Hematopoietic multipotent progenitor cell treated with erythropoietin and hydrocortisone succinate and interleukin-3 and kit ligand, for 4 days (in vitro differentiated cells): ENCODE measurements at regions not wholly inside any gene's neighbourhood (a gene's known extent, or its start where the extent isn't known, plus 50 kb on each side); places are given as distances from the start of the nearest gene placed in this dataset.

ENCODE experiments used
- DNase-seq: peaks from one replicate; pipeline ENCODE4 v3.0.0-alpha.2; 2015

DNA sequence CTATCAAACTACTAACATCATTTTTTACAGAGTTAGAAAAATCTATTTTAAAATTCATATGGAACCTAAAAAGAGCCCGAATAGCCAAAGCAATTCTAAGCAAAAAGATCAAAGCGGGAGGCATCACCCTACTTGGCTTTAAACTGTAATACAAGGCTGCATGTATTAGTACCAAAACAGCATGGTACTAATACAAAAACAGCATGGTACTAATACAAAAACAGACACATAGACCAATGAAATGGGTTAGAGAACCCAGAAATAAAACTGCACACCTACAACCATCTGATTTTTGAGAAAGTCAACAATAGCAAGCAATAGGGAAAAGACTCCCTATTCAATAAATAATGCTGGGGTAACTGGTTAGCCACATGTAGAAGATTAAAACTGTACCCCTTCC lies 640.7 kb downstream of the IRS1 start:
- DNase-seq, result no peak

DNA sequence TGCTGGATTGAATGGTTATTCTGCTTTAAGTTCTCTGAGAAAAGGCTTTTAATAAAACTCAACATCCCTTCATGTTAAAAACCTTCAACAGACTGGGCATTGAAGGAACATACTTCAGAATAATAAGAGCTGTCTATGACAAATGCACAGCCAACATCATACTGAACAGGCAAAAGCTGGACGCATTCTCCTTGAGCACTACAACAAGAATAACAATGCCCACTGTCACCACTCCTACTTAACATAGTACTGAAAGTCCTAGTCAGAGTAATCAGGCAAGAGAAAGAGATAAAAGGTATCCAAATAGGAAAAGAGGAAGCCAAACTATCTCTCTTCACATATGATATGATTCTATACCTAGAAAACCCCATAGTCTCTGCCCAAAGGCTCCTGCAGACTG lies 641.4 kb downstream of the IRS1 start:
- DNase-seq, result no peak

DNA sequence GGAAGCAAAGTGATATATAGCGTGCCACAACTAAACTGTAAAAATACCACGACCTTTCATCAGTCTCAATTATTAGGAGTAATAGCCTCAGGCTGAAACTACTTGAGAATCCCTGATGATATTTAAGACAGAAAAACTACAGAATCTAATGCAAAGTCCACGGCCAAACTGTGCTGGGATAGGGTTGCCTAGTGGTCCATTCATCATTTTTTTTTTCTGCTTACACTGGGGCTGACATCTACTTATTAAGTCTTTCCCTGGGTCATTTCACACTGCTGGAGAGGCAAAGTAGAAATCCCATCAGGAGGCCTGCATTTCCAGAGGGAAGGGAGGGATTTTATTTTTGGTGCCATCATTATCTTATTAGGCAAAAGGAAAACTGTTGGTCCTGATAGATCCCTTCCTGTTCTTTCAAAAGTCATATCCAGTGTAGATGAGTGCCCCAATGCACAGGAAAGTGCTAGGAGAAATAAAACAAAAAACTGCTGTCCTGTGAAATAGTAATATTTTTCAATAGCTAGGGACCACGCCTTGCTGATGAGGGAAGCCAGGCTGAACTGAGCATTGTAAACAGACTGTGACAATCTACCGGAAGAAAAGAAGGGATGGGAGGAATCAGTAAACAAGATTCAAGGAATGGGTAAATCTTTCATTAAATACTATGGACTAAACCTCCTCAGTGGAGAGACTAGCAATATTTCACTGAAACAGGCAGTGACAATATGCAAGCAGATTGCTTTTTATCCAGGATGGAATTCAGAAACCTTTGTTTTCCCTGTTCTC lies 644.3 kb downstream of the IRS1 start:
- no peak for DNase-seq

DNA sequence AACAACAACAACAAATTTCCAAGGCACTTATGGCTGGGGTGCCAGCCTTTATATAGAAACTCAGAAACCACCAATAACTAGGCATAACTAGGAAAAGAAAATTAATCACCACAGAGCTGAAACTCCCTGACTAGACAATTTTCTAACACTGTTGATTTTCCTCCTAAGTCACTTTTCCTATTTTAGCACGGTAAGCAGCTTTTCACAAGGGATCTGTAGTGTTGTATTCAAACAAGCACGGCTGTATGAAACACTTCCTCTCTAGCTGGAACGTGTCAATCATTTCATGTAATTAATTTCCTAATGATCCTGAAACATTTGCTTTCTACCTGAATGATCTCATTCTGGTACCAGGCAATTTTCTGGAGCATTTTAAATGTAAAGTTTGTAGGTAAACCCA lies 645.0 kb downstream of the IRS1 start:
- DNase-seq, result no peak

DNA sequence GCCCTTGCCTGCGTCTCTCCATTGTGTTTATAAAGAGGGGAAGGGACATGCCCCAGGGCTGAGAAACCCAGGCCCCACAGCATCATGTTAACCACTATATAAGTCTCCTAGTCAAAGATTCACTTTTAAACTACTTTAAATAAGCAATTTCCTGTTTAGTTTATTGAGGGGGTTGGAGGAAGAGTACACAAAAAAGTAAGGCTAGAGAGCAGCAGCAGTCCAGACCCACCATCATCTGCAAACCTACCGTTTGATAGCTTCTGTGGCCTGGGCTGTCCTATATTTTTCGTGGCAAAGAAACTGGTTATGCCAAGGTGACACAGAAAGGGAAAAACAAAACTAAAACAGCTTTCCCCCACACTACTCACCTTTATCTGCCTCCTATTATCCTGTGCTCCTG lies 646.1 kb downstream of the IRS1 start:
- DNase-seq, result no peak

DNA sequence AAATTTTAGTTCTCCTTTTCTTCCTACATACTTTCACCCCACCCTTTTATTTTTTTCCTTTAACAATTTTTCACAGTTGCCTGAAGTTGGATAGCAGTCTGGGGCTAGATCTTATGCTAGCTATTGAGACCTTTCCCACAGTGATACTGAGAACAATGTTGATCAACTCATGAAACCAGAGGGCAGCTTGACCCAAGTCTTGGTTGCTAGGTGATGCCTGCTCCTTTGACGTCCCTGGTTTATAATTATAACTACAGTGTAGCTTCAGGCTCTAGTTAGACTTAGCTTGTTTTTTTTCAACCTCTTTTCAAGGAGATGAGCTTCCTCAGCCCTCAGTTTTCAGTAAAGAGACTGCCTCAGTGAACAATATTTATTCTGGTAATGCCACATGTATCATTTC lies 648.5 kb downstream of the IRS1 start:
- DNase-seq, result no peak

DNA sequence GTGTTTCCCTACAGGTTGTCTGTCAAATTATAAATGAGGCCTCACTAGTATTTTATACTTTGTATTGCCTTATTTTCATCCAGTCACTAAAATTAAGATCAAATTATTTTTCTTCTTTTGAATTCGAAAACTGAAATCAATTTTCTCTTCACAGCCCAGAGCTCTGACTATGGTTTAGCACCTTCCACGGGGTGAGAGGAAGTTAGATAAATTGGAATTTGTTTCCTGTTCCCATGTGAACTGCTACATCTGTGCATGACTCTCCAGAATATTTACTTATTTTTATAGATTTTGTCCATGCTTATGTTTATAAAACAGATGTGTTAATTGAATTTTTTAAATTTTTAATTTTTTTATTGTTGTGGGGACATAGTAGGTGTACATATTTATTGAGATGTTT lies 656.5 kb downstream of the IRS1 start:
- no peak for DNase-seq

DNA sequence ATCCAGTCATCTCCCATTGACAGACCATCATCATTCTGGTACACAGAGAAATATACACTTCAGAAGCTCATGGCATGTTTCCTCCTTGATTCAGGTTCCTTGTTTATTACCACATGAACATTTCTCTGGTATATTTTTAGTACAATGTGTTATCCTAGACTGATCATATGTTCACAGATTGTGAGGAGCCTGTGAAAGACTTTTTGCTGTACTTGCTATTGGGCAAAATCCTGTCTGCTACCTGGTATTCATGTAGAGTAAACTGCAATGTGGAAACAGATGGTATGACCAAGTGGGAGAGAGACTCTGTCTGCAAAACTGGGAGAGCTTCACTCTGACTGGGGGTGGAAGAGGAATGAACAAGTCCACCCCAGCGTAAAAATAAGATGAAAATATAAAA lies 657.2 kb downstream of the IRS1 start:
- DNase-seq, result no peak

DNA sequence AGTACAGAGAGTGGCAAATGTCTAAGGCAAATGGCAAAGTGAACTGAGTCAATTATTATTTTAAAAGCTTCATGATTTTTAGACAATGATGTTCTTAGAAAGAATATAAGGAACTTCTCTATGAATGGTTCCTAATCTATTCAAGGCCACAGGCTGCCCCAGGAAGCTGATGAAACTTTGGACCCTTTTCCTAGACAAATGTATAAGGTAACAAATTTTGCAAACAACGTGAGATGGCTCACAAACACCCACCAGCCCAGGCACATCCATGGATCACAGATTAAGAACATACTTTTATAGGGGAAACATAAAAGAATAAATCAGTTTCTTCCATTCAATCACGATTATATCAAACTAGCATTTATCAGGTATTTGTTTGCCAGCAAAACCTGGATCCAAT lies 659.0 kb downstream of the IRS1 start:
- DNase-seq, result no peak

DNA sequence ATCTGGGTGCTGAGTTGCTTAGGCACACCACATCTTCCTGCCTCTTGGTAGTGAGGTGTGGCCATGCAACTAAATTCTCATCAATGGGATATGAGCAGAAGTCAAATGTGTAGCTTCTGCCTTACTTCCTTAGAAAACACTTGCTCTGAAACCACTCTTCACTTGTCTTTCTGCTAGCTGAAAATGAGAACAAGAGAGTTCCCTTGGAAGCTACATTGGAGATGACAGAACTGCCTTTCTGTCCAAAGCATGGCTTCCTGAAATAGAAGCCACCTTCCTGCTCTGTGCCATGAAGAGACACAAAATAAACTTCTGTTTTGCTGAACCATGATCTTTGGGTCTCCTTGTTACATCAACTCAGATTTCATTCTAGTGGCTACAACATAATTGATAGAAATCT lies 659.9 kb downstream of the IRS1 start:
- DNase-seq, result no peak

DNA sequence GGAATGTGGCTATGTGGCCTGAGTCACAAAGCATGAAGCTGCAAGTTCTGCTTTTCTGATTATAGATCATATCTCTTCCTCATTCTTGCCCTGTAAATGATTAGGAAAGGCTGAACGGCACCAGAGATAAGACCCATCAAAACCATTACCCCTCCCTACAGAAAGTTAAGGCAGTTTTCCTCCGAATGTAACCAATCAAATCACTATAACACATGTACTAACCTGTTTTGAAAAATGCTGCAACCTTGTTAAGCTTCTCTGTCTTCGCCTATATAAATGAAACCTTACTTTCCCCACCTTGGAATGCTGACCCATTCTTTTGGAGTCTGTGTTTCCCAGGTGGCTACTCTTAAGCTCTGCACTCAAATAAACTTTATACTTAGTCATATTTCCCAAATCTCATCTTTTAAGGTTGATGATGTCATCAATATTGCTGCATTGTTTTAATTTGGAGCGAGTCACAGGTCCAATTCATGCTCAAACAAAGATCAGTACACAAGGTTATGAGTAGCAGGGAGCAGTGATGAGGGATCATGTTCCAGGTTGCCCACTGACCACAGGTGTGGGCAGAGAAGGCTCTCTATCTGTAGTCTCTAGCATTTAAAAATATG lies 662.3 kb downstream of the IRS1 start:
- DNase-seq, result peak; percentile 87

DNA sequence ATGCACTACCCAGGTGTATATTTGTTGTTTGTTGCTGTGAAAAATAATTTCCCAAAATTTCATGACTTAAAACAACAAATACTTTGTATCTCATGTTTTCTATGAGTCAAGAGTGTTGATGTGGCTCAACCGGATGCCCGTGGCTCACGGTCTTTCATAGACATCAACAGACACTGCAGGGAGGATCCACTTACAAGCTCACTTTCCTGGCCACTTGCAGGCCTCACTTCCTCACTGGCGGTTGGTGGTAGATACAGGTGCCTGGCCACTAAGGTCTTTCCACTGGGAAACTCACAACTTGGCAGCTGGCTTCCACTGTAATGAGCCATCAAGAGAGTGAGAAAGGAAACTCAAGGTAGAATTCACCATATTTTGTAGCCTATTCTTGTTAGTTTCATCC lies 662.9 kb downstream of the IRS1 start:
- DNase-seq, result peak; percentile 81

DNA sequence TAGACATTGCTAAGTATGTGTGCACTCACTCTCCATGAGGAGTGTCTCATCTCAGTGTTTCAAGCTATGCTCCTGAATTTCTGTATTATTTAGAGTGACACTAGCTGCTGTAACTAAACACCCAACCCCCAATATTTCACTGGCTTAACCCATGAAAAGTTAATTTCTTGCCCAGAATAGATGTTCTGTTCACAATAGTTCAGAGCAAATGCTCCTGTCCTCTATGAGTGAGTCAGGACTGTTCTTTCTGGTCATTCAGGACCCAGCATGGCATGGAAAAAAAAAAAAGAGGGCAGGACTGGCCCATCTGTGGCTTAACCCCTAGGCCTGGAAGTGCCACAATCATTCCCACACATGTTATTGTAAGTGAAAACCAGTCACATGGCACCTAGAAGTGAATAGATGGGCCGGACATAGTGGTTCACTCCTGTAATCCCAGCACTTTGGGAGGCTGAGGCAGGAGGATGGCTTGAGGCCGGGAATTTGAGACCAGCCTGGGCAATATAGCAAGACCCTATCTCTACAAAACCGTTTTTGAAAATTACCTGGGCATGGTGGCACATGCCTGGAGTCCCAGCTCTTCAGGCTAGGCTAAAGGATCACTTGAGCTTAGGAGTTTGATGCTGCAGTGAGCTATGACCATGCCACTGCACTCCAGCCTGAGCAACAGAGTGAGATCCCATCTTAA lies 663.6 kb downstream of the IRS1 start:
- DNase-seq, result no peak

DNA sequence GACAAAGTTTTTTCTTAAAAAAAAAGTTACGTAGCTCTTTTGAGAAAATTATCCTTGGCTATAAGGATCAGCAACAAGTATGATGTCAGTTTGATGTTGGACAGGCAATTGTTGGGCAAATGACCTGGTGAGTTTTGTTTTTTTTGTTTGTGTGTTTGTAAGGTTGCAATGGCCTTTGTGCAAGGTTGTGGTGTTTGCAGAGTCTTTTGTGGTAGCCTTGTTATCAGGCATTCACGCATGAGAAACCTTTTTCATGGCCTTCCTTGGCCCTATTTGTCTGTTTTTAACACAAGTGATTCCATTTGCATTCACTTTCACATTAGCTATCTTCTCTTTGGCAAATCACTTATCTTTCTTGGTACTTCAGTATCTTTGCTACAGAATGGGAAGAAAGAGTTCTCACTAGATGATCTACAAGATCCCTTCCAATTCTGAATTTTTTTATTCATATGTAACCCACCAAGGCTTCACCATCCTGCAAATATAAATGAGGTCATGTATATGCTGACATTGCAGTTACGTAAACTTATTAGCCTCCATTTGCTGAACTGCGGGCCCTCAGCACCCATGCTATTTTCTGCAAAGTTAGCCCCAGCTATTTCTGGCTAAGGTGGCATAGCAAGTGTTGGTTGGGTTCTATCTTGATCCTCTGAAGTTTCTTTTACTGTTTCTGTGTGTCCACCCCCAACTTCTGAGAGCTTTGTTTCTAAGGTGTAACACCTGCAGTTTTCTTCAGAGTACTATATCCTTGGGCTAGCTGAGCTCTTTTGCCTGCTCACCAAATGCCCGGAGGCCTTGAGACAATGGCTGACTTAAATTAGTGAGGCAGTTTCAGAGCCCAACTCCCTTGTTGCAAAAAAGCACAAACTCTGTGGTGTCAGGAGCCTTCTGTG lies 667.1 kb downstream of the IRS1 start:
- no peak for DNase-seq

DNA sequence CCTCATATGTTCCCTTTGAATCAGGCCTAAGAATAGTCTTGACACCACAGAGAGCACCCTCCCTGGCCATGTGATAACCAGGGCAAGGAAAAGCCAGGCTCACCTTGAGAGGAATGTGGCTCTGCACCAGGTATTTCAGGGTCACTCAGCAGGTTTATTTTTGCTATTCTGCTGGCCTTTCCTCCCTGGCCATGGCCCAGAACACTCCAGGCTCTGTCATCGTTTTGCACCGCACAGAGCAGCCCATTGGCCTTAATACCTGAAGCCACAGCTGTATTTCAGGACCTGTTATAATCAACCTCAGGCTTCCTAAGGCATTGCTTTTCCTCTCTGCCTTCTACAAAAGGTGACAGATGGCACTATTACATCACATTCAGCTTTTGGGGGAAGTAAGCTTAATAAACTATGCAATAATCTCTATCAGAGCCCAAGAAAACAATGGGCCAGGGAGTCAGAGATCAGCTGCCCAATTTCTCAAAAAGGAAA lies 668.3 kb downstream of the IRS1 start:
- DNase-seq, result peak; percentile 42

DNA sequence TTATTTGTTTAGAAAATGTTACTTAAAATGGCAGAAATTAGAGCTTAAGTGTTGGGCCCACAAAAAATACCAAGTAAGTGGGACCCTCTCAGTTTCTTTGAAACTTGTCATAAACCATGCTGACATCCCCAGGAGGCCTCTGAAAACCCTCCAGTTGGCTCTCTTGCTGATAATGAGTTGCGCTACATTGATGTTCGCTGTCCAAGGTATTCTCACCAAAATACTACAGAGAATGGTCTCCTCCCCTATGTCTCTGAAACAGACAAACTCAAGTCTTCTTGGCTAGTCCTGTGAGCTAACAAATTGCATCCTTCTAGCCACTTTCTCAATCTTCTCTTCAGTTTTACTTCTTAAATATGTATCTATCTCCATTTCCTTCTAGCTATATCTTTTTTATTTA lies 669.4 kb downstream of the IRS1 start:
- peak; percentile 48 for DNase-seq

DNA sequence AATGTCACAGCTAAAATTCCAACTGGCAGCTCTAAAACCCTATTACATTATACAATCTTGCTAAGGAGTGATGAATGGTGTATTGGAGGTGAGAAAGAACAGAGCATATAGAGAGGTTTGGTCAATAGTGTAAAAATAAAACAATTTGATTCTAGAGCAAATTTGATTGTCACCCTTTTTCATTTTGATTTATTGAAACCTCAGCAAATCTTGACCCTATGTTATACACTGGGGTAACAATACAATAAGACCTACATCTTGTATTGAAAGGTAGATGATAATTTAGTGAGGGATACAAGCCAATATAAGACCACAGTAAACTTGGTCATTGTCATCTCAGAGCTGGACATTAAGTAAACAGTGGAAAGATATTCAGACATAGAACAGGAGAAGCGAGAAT lies 671.9 kb downstream of the IRS1 start:
- no peak for DNase-seq

DNA sequence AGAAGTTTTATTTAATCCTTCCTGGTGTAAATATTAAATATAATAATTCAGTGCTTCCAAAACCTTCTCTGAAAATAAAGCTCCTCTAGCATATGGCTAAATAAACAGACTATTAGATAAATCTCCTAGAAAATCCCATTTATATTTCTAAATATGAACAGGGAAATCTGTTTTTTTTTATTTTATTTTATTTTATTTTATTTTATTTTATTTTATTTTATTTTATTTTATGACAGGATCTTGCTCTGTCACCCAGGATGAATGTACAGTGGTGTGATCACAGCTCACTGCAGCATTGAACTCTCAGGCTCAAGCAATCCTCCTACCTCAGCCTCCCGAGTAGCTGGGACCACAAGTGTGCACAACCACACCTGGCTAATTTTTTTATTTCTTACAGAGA lies 673.5 kb downstream of the IRS1 start:
- no peak for DNase-seq

DNA sequence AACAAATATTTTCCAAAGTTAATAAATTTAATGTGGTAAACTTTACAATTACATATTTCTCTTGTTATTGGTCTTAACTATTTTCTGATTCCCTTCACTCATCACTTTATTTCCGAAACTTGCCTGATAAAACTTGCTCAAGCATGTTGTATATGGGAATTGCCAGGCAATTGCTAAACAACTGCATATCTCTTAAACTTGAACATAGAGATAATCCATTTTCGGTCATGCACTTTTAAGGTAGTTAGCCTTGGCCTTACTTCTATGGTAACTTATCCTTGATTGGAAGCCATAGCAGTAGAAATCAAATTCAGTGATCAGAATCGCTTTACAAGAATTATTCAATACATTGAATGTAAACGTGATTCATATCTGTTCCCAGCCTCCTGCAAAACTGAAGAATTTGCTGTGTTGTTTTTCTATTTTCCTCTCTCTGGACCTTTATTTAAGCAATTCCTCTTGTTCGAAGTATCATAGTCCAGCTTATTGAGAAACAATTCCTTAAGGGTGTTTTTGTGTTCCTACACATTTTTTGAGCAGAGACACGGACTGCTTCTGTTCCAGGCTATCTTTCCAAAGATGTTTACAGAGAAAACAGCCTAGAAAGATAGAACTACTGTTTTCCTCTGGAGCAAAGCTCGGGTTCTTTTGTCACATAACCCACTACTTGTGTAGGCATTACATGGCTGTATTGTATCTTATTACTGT lies 674.3 kb downstream of the IRS1 start:
- no peak for DNase-seq

DNA sequence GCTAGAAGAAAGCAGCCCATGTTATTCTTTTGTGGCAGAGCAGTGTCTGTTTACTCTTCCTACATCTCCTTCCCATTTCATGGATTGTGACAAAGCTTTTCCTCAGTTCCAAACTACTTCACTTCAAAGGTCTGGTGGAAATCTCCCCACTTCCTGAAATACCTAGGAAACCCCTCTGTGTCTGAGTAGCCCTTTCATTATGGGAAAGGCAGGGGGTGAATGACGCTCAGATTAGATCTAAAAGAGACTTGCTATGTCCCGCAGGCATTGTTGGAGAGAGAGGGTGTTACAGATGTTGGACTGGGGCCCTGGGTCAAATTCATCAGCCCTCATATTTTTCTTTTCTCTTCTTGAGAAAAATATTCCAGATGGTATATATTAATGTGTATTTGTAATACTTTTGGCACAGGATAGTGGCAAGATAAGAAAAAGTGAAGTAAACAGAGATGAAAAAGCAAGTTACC lies 675.0 kb downstream of the IRS1 start:
- DNase-seq, result no peak

DNA sequence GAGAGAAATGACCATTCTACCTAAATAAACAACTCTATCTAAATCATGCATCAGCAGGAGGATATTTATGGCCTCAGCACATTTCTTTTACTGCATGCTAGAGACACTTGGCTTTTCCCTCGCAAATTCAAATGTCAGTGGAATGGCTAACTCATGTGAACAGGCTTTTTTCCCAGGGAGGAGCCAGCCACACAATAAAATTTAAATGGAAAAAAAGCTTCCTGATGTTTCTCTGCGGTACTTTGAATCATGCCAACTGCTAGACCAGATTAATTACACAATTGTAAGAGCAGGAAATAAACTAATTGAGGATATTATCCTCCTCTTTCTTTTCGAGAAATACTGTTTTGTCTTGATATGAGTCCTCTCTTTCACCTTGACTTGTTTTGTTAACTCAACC lies 676.3 kb downstream of the IRS1 start:
- DNase-seq, result no peak

DNA sequence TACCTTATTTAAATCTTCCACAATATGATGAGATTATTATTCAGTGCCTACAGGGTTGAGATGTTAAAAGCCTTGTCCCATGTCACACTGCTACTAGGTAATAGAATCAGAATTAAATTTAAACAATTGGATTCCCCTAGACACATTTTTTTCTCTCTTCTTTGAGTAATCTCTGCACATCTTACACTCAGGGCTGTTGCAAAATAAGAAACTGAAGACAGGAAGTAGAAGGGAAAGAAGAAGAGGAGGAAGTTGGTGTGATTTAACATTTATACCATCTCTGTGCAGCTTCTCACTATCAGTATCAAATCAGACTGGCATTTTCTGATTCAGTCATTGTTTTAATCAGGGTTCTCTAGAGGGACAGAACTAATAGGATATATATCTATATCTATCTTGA lies 677.6 kb downstream of the IRS1 start:
- peak; percentile 67 for DNase-seq
